Loucy (cell line): ENCODE measurements at regions not wholly inside any gene's neighbourhood (a gene's known extent, or its start where the extent isn't known, plus 50 kb on each side); places are given as distances from the start of the nearest gene placed in this dataset.

Experiments
- H2AFZ ChIP-seq: fragments of 200-600 bp; sonication (generic); 2 replicates; pipeline ENCODE4 v1.6.0; 2016; ENCODE audit warnings: antibody characterized with exemption, mild to moderate bottlenecking, low read length, moderate library complexity
- H3F3A ChIP-seq: fragments of 200-600 bp; 2 replicates; pipeline ENCODE4 v1.6.0; 2016; ENCODE audit warnings: antibody characterized with exemption, low read depth, mild to moderate bottlenecking
- H3K27me3 ChIP-seq: fragments of 200-600 bp; sonication (generic); 2 replicates; pipeline ENCODE4 v1.6.1; 2014; ENCODE audit warnings: low read length, mild to moderate bottlenecking; ENCODE audit not compliant: insufficient read depth, poor library complexity, severe bottlenecking
- H3K36me3 ChIP-seq: fragments of 200-600 bp; sonication (generic); 2 replicates; pipeline ENCODE4 v1.6.1; 2016; ENCODE audit warnings: low read length; ENCODE audit not compliant: insufficient read depth
- H3K4me1 ChIP-seq: fragments of 200-600 bp; sonication (generic); 2 replicates; pipeline ENCODE4 v1.5.1; 2014; ENCODE audit warnings: low read length, mild to moderate bottlenecking; ENCODE audit not compliant: insufficient read depth, poor library complexity, severe bottlenecking
- H3K4me2 ChIP-seq: fragments of 200-600 bp; sonication (generic); 2 replicates; pipeline ENCODE4 v1.6.0; 2014; ENCODE audit warnings: antibody characterized with exemption, low read length, low read depth, mild to moderate bottlenecking; ENCODE audit not compliant: poor library complexity, severe bottlenecking
- H3K4me3 ChIP-seq: fragments of 200-600 bp; sonication (generic); 2 replicates; pipeline ENCODE4 v1.5.1; 2014; ENCODE audit warnings: low read length, mild to moderate bottlenecking, mixed read lengths; ENCODE audit not compliant: poor library complexity, severe bottlenecking
- H3K79me2 ChIP-seq: fragments of 200-600 bp; sonication (generic); 2 replicates; pipeline ENCODE4 v1.6.1; 2014; ENCODE audit warnings: low read length; ENCODE audit not compliant: insufficient read depth
- H3K9ac ChIP-seq: fragments of 200-600 bp; sonication (generic); 2 replicates; pipeline ENCODE4 v1.6.0; 2014; ENCODE audit warnings: mild to moderate bottlenecking, low read depth, low read length, moderate library complexity; ENCODE audit not compliant: poor library complexity, severe bottlenecking
- H3K9me2 ChIP-seq: fragments of 200-600 bp; sonication (generic); replicated peaks from 2 replicates; pipeline ENCODE4 v1.6.1; 2016; ENCODE audit warnings: low read depth, low read length, mixed read lengths
- H3K9me3 ChIP-seq: fragments of 200-600 bp; sonication (generic); 2 replicates; pipeline ENCODE4 v1.6.1; 2014; ENCODE audit warnings: mild to moderate bottlenecking, antibody characterized with exemption, low read length, low read depth; ENCODE audit not compliant: insufficient read depth
- H4K20me1 ChIP-seq: fragments of 200-600 bp; sonication (generic); 2 replicates; pipeline ENCODE4 v1.6.0; 2014; ENCODE audit warnings: antibody characterized with exemption, low read length, mild to moderate bottlenecking; ENCODE audit not compliant: insufficient read depth, poor library complexity, severe bottlenecking
- CTCF ChIP-seq: fragments of 200-600 bp; sonication (generic); conservative IDR thresholded peaks from 2 replicates; pipeline ENCODE4 v1.5.1; 2014; ENCODE audit warnings: mild to moderate bottlenecking, antibody characterized with exemption, low read length
- EZH2phosphoT487 ChIP-seq: fragments of 200-600 bp; IDR thresholded peaks from 2 replicates; pipeline ENCODE4 v1.6.1; 2018; ENCODE audit warnings: antibody characterized with exemption, mild to moderate bottlenecking, moderate library complexity, borderline replicate concordance

DNA sequence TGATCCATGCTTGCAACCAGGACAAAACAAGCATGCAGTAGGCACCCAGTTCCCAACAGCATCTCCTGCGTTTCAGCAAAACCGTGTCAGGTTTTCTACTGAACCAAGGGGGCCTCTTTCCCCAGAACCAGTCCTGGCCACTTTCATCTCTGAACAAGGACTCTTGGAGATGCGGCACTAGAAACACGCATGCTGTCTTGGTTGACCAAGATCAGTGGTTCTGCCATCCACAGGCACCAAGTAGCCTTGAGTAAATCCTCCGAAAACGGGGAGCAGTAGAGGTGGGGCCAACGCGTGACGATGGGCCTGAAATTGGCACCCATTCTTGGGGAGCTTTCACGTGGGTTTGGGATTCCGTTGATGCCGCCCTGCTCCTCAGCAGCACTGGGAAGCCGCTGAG, 62.5 kb upstream of the AJAP1 start:
- H3K4me1 ChIP-seq = no peaks in the 10 kb centered on the region
- H2AFZ ChIP-seq = no peak overlapping the region
- H3K79me2 ChIP-seq = no peaks in the 10 kb centered on the region
- H3K9me3 ChIP-seq = no peaks in the 10 kb centered on the region; the same call in 1 of the 2 replicates
- TF ChIP-seq EZH2phosphoT487 (no peak), CTCF (no peak)
- no peaks in the 10 kb centered on the region for H3K36me3 ChIP-seq
- H3K9me2 ChIP-seq = no peaks in the 10 kb centered on the region
- H3K9ac ChIP-seq = no peak overlapping the region
- H3F3A ChIP-seq = no peaks in the 10 kb centered on the region
- no peak overlapping the region for H3K4me2 ChIP-seq
- H4K20me1 ChIP-seq = no peaks in the 10 kb centered on the region
- no peaks in the 10 kb centered on the region for H3K27me3 ChIP-seq
- no peak overlapping the region for H3K4me3 ChIP-seq

DNA sequence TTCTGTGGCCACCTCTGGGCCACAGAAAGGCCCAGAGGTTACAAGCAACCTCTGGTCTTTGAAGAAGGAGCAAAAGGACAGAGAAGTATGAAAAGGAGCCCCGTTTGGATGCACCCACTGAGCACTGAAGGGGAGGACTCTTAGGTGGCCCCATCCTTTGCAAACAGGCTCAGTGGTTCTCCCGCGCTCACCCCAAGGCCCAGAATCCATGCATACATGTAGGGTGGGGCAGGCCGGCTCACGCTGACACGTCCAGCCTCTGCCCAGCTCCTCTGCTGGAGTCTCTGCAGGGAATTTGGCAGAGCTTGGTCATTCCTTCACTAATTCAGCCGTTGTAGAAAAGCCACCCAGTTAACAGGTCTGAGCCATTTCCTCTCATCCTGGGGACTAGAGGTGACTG, 61.3 kb upstream of the AJAP1 start:
- Histone ChIP-seq H3K4me2 (no peak overlapping the region), H3K9ac (no peak overlapping the region), H4K20me1 (no peaks in the 10 kb centered on the region), H3K9me3 (no peaks in the 10 kb centered on the region; the same call in 1 of the 2 replicates), H2AFZ (no peak overlapping the region), H3K27me3 (no peaks in the 10 kb centered on the region), H3F3A (no peaks in the 10 kb centered on the region), H3K4me1 (no peaks in the 10 kb centered on the region), H3K79me2 (no peaks in the 10 kb centered on the region), H3K9me2 (no peaks in the 10 kb centered on the region), H3K36me3 (no peaks in the 10 kb centered on the region), H3K4me3 (no peak overlapping the region)
- no peak for TF ChIP-seq EZH2phosphoT487
- no peak for TF ChIP-seq CTCF

- H3K4me2 ChIP-seq = no peak overlapping the region
- H3K27me3 ChIP-seq = no peaks in the 10 kb centered on the region
- no peaks in the 10 kb centered on the region; the same call in 1 of the 2 replicates for H3K9me3 ChIP-seq
- H4K20me1 ChIP-seq = no peaks in the 10 kb centered on the region
- no peaks in the 10 kb centered on the region for H3F3A ChIP-seq
- H3K9ac ChIP-seq = no peak overlapping the region
- TF ChIP-seq CTCF (no peak), EZH2phosphoT487 (no peak)
- H3K4me1 ChIP-seq = no peaks in the 10 kb centered on the region
- H2AFZ ChIP-seq = no peak overlapping the region
- H3K9me2 ChIP-seq = no peaks in the 10 kb centered on the region
- no peaks in the 10 kb centered on the region for H3K79me2 ChIP-seq
- no peaks in the 10 kb centered on the region for H3K36me3 ChIP-seq
- no peak overlapping the region for H3K4me3 ChIP-seq
Measured at GRCh38 chr1:4594286-4594991, 60.0 kb upstream of the AJAP1 start.
